HG02973 (cell line): ENCODE measurements at regions not wholly inside any gene's neighbourhood (a gene's known extent, or its start where the extent isn't known, plus 50 kb on each side); places are given as distances from the start of the nearest gene placed in this dataset.
"Not testable (repeated sequence)": the region's sequence is repeated elsewhere in the genome, so short reads cannot be mapped to it uniquely, and the experiment has no call there.

Experiments used
- ATAC-seq: cut with Tn5 transposase; IDR thresholded peaks from one replicate; pipeline ENCODE4 v1.9.1; 2021; ENCODE audit warnings: moderate library complexity; ENCODE audit not compliant: unreplicated experiment

- ATAC-seq, result no peak
Measured at GRCh38 chr20:47927944-47928343, 142.7 kb upstream of the SULF2 start.

- ATAC-seq, result no peak
Measured at GRCh38 chr20:47927385-47927851, 142.1 kb upstream of the SULF2 start.

GRCh38 chr20:47926731-47927130 is 141.4 kb upstream of the SULF2 start:
- ATAC-seq, result no peak

- ATAC-seq, result no peak
Measured at GRCh38 chr20:47925593-47925992, 140.3 kb upstream of the SULF2 start.

- ATAC-seq, result no peak
Measured at GRCh38 chr20:47922269-47922668, 137.0 kb upstream of the SULF2 start.

- not testable (repeated sequence) for ATAC-seq
Measured at GRCh38 chr20:47921829-47922228, 136.5 kb upstream of the SULF2 start.

- ATAC-seq, result no peak
Measured at GRCh38 chr20:47921408-47921807, 136.1 kb upstream of the SULF2 start.

GRCh38 chr20:47917549-47918070 is 132.3 kb upstream of the SULF2 start:
- ATAC-seq, result no peak

GRCh38 chr20:47915495-47915894 is 130.2 kb upstream of the SULF2 start:
- no peak for ATAC-seq

- no peak for ATAC-seq
Measured at GRCh38 chr20:47914792-47915191, 129.5 kb upstream of the SULF2 start.

GRCh38 chr20:47912786-47913501 is 127.7 kb upstream of the SULF2 start:
- ATAC-seq, result not testable (repeated sequence)

- ATAC-seq, result not testable (repeated sequence)
Measured at GRCh38 chr20:47912165-47912564, 126.9 kb upstream of the SULF2 start.

- ATAC-seq, result not testable (repeated sequence)
Measured at GRCh38 chr20:47909696-47910369, 124.6 kb upstream of the SULF2 start.

GRCh38 chr20:47908361-47909035 is 123.2 kb upstream of the SULF2 start:
- not testable (repeated sequence) for ATAC-seq

- ATAC-seq, result not testable (repeated sequence)
Measured at GRCh38 chr20:47907951-47908350, 122.7 kb upstream of the SULF2 start.

GRCh38 chr20:47907031-47907675 is 121.9 kb upstream of the SULF2 start:
- ATAC-seq, result no peak

GRCh38 chr20:47906348-47906660 is 121.0 kb upstream of the SULF2 start:
- no peak for ATAC-seq

- ATAC-seq, result no peak
Measured at GRCh38 chr20:47905628-47906347, 120.5 kb upstream of the SULF2 start.

GRCh38 chr20:47903009-47903408 is 117.7 kb upstream of the SULF2 start:
- ATAC-seq, result not testable (repeated sequence)

GRCh38 chr20:47899313-47899712 is 114.0 kb upstream of the SULF2 start:
- ATAC-seq, result not testable (repeated sequence)

- ATAC-seq, result no peak
Measured at GRCh38 chr20:47897461-47897860, 112.2 kb upstream of the SULF2 start.
